Activated CD4-positive, CD25-positive, alpha-beta regulatory T cell (primary cell): ENCODE measurements at regions not wholly inside any gene's neighbourhood (a gene's known extent, or its start where the extent isn't known, plus 50 kb on each side); places are given as distances from the start of the nearest gene placed in this dataset.
"Not testable (repeated sequence)": the region's sequence is repeated elsewhere in the genome, so short reads cannot be mapped to it uniquely, and the experiment has no call there.

Experiments used
- DNase-seq, 4 experiments: peaks; one replicate each; lab custom pipeline; 2025; lab: John Stamatoyannopoulos, UW

DNA sequence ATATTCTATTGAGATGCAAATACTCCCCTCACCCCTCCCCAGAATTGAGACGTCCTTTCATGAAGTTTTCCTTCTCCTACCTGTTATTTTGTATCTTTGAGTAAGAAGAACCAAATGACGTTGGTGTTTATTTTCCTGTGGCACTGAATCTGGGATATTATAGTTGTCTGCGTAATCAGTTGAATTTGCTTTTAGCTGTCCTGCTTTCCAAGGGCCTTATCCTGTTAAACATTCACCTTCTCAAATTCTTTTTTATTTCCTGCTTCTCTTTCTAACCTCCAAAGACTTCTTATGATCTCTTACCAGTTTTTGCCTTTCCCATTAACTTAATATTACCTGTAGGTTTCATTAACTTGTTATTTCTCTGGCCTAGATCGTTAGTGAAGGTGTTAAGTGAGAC is 1254.9 kb upstream of the WWC1 start:
- DNase-seq, result no peak

DNA sequence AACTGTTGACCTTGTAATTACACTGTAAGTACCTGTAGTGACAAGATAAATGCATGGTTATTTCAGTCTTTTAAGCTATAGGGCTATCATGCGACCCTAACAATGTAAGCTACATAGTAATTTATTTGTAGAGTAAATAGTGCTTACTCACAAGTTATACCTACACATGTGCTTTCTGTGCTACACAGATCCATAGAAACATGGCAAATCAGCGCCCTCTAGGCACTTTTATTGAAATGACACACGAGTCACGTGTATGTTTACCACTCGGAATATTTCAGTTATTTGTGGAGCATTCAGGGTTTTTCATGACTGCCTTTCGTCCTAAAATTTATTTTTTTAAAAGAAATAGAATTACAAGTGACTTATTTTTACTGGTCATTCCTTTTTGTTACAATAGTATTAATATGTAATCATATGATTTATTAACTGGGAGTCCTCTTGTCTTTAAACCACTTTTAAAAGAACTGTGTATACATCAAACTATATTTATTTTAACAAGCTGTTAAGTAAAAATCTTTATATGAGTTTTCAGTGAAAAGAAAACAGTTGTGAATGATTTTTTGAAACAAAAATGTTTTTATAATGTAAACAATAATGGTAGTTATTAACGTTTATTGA is 1242.3 kb upstream of the WWC1 start:
- no peak for DNase-seq

DNA sequence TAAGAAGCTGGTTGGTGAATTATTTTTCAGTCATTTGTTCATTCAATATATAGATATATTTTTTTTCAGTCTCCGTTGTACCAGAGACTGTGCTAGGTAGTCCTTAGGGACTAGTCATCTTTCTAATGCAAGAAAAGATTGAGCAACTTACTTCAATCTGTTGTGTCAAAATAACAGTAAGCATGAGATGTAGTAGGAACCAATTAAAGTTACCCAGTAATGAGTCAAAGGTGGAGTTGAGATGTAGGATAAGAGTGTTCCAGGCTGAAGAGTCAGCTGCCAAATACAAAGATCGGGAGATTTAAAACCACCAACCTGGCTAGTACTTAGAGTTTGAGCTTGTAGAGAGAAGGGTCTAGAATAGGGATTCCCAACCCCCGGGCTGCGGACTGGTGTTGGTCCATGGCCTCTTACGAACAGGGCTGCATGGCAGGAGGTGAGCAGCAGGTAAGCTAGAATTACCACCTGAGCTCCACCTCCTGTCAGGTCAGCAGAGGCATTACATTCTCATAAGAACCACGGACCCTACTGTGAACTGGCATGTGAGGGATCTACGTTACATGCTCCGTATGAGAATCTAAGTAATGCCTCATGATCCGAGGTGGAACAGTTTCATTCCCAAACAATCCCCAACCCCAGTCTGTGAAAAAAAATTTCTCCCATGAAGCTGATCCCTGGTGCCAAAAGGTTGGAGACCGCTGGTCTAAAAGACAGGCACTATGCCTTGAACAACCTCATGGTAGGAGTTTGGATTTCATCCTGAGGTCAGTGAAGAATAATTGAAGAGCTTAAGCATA is 1241.5 kb upstream of the WWC1 start:
- no peak for DNase-seq

DNA sequence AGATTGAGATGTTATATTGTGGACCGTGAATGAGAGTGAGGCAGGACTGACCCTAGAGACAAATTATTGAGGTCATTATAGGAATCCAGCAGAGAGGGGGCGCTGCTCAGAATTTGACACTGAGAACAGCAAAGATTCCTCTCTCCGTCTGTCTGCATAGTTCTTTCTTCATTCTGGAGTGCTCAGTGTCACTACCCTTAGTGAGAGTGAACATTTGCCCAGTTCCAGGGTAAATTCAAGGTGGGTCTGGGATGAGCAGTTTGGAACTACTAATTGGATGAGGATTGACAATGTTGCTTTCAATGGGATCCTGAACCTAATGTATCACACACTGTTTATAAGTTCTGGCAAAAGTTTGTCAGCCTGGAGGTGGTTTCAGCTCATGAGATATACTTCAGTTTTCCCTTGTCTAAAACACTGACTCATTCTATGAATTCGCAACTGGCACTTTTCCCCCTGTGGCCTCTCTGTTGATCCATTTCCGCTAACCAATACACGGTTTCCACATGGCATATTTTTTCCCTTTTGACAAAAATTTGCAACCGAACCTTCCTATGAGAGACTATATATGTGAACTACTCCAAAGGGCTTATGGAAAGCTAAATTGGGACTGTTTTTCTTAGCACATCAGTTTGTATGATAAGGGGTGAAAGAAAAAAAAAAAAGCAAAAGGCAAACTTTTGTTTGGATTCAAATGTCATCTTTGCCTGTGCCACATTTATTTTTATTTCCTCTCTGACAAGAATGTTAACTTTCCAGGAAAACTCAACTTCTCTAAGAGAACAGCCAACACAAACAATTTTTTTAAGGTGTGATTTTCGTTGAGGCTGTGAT is 1240.7 kb upstream of the WWC1 start:
- no peak for DNase-seq

DNA sequence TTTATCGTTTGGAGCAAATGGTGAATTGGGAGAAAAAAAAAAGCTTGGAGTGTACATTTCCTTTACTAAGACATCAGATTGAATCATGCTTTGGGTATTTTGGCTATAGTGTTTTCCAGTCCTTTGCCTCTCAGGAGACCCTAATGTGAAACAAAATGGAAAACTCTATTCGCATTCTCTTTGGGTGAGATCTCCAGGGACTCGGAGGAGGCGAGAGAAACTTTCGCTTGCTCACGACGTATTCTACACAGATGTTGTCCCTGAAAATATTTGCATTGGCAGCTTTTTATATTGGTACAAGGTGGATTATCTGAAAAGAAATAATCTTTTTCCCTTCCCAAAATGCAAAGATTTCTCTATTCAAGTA is 1240.1 kb upstream of the WWC1 start:
- no peak for DNase-seq

- no peak for DNase-seq
These were observed 1238.7 kb upstream of the WWC1 start for GRCh38 chr5:167052791-167053190.

DNA sequence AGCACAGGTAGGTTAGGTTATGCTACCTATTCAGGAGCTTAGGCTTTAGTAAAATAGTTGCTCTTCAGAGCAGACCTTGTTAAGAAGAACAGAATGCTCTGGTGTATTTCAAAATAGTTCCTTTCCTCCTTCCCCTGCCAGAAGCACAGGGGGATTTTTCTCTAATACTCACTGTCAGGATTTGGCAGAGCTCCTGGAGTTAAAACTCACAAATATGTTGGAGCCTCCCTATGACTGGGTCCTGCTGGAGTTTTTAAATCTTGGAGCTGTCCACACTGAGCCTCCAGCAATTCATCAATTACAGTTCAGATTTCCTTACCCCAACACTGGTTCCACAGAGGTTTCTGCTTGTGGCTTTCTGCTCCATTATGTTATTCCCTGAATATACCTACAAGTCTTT is 1233.8 kb upstream of the WWC1 start:
- DNase-seq, result no peak

DNA sequence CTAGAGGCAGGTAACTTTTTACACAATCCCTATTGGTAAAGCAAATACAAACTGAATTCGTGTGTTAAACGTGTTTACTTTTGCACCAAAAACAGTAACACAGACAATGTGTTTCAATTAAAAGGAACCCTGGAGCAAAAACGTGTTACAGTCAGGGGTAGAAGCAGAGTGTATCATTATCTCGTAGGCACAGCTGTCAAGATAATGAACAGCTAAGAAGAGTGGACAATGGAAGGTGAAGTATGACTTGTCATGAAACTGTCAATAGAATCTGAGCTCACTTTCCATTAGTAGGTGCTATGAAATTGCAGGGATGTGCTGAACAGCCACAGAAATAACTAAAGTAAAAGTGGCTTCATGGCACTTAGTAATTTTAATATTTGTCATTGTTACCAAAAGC is 1229.8 kb upstream of the WWC1 start:
- no peak for DNase-seq

DNA sequence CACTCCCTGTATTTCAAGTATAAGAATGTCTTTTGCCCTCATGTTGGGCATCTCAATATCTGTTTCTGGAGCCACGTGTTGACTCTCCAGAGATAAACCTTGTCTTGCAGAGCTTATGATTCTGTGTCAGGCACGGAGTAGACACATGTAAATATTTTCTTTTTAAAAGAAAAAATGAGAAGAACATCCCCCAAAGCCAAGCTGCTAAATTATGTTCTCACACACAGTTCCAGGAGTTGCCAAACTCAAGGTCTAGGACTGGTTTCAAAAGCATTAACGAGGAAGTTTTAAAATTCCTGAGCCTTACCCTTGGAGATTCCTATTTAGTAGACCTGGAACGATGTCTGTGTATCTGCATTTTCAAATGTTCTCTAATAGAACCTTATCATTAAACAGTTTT is 1228.3 kb upstream of the WWC1 start:
- no peak for DNase-seq

DNA sequence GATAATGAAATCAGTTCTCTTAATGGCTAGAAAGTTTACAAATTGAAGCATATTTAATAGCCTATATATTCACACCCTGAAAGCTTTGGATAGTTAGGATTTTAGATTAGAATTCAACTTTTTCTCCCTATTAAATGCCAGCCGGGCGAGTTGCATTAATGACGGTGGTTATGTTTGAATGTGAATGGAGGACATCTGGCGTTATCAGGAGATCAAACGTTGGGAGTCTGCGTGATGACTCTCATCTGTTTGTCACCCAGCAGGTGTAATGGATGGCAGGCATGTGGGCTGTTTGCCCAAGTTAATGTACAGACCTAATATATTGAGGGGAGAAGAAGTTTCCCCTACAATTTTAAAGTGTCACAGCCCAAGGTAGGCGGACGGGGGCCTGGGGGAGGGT is 1227.7 kb upstream of the WWC1 start:
- DNase-seq, result no peak

DNA sequence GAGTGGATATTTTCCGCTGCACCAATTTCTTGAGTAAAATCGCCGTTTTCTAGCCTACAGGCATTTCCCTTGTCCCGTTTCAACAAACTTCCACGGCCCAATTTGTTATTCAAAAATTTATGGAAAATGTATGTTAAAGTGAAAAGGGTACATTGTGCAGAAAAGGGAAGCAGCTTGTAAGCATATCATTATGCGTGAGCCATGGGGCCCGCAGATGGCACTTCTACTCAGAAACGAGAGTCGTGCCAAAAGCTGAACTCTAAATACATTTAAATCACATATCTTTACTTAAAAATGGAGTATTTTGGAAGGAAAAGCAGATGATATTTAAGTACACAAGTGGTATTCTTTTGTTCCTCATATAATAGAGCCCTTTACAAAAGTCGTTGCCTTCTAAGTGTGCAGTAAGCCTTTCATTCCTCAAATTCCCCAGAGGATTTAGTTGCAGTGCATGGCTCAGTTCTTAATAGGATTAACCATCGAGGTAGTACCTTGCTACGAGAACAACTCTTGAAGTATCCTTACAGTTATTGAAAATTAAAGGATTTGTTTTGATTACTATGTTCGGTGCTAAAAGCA is 1227.2 kb upstream of the WWC1 start:
- DNase-seq, result no peak

DNA sequence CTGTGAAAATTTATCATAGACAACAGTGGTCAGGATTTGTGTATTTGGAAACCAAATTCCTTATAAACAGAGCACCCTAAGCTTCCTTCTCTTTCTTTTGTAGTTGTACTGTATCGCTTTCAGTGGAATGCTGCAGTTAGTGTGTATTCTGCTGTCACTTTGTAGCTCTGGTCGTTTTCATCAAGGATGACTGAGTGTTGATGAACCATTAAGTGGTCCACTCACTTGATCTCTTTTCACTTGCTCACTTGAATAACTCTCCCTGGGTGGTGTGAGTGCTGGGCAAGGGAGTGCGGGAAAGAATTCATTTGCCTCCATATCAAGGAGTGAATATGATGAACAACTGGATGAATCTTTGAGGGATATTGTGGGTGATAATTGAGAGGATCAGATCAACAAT is 1225.7 kb upstream of the WWC1 start:
- DNase-seq, result no peak

- DNase-seq, result no peak
These were observed 1219.3 kb upstream of the WWC1 start for GRCh38 chr5:167071981-167072610.

- no peak for DNase-seq
These were observed 1209.9 kb upstream of the WWC1 start for GRCh38 chr5:167081561-167081960.

GRCh38 chr5:167096816-167097215 is 1194.6 kb upstream of the WWC1 start:
- no peak for DNase-seq

DNA sequence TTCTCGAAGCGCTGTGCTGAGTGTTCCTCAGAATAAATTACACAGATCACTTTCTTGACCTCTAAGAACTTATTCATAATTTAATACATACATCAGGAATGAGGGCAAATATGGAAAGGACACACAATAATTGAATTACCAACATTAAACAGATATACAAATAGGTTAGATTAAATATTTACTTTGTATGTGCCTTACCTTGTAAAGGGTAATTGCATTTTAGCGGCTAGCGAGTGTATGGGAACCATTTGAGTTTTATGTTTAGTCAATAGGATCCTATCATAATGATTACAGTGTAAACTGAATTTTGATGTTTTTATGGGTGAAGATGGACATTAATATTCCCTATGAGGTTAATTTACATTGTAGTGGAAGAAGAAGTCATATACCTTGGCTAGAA is 1187.1 kb upstream of the WWC1 start:
- no peak for DNase-seq

- DNase-seq, result no peak
These were observed 1185.5 kb upstream of the WWC1 start for GRCh38 chr5:167105941-167106340.

DNA sequence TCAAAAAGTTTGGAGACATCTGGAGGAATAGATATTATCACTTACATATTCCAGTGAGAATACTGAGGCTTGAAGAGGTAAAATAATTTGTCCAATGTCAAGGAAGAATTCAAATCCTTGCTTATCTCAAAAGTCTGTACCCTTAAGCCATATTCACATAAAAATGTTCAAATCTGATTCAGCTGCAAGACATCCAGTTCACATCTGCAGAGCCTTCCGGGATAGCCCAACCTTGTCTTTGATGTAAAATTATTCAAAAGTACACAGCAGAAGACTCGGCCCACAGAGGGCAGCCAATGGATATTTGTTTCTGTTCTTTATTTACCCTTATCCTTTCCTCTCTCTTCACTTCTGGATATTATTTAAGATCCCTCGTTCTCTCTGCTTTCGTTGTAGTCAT is 1183.8 kb upstream of the WWC1 start:
- no peak for DNase-seq

DNA sequence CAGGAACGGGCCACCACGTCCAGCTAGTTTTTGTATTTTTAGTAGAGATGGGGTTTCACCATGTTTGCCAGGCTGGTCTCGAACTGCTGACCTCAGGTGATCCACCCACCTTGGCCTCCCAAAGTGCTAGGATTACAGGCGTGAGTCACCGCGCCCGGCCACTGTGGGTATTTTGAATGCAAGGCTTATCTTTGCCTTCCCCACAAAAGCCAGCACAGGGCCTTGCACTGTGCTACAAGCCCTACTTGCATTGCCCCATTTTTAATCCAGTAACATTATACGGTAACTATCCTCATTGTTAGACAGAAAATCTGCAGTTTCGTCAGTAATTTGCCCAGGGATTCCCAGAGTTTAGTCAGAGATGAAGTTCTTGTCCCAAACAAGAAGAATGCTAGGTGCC is 1183.2 kb upstream of the WWC1 start:
- DNase-seq, result not testable (repeated sequence)

GRCh38 chr5:167112556-167112955 is 1178.9 kb upstream of the WWC1 start:
- DNase-seq, result no peak

GRCh38 chr5:167122267-167122666 is 1169.2 kb upstream of the WWC1 start:
- no peak for DNase-seq

DNA sequence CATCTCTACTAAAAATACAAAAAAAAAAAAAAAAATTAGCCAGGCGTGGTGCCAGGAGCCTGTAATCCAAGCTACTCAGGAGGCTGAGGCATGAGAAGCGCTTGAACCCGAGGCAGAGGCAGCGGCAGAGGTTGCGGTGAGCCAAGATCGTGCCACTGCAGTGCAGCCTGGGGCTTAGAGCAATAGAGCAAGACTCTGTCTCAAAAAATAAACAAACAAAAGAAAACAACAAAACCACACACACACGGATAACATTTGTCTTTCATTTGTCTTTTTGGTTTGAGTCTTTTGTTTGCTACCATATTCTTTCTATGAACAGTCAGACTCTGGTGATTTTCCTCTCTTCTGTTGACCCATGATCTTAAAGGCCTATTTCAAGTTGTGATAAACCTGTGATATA is 1168.3 kb upstream of the WWC1 start:
- DNase-seq, result no peak
